ENCODE measurements at regions not wholly inside any gene's neighbourhood (a gene's known extent, or its start where the extent isn't known, plus 50 kb on each side); places are given as distances from the start of the nearest gene placed in this dataset.

DNA sequence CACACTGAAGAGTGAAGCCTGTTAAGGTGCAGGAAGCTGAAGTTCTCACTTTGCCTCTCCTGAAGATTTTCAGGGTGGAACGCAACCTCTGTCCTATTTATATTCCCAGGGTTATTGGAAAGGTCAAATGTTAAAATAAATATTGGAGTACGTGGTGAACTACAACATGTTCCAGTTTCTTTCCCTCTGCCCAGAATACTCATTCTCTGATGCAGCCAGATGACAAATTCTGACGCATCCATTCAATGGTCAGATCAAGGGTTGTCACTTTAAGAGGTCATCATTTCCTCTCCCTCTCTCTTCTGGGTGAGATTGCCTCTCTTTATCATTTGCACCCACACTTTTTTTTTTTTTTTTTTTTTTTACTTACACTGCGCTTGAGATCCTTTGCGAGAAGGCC is 277.1 kb downstream of the BRINP1 start:
- DNase-seq (ENCODE audit: low read depth) = no peak

DNA sequence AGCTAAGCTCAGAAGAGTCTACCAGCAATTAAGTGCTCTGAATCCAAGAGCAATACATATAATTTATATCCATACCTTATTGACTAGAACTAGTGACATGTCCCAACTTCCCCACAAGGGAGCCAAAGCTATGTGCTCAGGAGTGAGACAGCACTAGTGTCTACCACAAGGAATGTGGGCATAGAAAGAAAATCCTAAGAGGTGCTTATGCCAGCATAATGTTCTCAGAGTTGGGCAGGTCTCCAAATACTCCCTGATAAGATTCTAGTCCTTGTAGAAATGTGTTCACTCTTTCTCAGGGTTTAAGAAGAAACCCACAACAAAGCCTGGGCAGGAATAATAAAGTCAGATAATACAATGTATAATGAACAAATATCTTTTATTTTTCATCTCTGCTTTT is 275.1 kb downstream of the BRINP1 start:
- no peak for DNase-seq (ENCODE audit: low read depth)

DNA sequence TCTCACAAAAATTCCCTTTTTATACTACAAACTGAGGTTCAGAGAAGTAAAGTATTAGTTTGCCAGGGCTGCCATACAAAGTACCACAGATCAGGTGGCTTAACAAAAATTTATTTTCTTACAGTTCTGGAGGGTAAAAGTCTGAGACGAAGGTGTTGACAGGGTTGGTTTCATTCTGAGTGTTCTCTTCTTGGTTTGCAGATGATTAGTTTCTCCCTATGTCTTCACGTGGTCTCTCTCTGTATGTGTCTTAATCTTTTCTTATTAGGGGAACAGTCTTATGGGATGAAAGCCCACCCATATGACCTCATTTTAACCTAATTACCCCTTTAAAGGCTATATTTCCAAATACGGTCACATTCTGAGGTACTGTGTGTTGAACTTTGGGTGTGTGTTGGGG is 274.2 kb downstream of the BRINP1 start:
- DNase-seq (ENCODE audit: low read depth) = no peak

DNA sequence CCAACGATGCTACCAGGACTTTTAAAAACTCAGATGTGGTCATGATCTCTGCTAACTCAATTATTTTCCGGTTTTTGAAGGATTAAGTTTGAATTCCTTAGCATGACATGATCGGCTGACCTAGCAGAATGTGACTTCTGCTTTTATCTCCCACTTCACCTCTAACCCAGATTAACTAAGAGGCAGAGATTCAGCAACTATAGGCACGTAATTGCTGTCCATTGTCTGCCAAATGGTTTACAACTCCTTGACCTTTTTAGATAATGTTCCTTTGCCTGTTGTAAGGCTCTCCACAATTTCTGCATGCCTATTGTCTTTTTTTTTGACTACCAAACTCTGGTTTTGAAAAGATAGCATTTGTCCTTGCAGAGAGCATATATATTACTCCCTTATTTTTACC is 268.2 kb downstream of the BRINP1 start:
- no peak for DNase-seq (ENCODE audit: low read depth)

DNA sequence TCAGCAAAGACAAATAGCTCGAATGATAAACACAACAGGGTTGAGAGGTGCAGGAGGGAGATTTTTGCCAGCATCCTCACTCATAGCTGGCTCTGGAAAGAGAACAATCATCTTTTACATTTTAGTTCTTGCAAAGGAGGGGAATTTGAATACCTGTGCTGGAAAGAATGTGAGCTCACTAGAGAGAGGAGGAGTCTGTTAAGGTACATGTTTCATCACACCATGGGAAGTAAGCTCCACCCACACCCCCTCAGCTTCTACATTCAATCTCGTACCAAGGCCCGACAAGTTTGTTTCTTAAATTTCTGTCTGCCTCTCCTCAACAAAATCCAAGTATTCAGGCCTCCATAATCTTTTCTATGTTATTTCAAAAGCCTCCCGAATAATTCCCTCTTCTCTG is 254.6 kb downstream of the BRINP1 start:
- DNase-seq (ENCODE audit: low read depth) = no peak
